Esophagus squamous epithelium (tissue), 5 donors: ENCODE measurements at regions not wholly inside any gene's neighbourhood (a gene's known extent, or its start where the extent isn't known, plus 50 kb on each side); places are given as distances from the start of the nearest gene placed in this dataset.

Experiments
- DNase-seq: peaks from one replicate; lab custom pipeline; 2025; lab: John Stamatoyannopoulos, UW
- H3K27ac ChIP-seq, 4 donors: fragments of 200-600 bp; sonication (generic); one replicate each; pipeline ENCODE4 v1.5.1; 2016 to 2019; ENCODE audit warnings: mild to moderate bottlenecking in 1 of 4
- H3K27me3 ChIP-seq, 4 donors: fragments of 200-600 bp; sonication (generic); 1 replicate in 3 of 4; 2 replicates in 1 of 4; pipeline versions ENCODE4 v1.5.1 to v1.6.0; 2017 to 2021; ENCODE audit warnings: antibody characterized with exemption in 1 of 4
- H3K36me3 ChIP-seq, 3 donors: fragments of 200-600 bp; sonication (generic); one replicate each; pipeline ENCODE4 v1.5.1; 2016 to 2019
- H3K4me1 ChIP-seq, 3 donors: fragments of 200-600 bp; sonication (generic); one replicate each; pipeline ENCODE4 v1.5.1; 2017 to 2019
- H3K4me3 ChIP-seq, 4 donors: fragments of 200-600 bp; sonication (generic); 1 replicate in 3 of 4; 2 replicates in 1 of 4; pipeline ENCODE4 v1.5.1; 2016 to 2019; ENCODE audit warnings: mild to moderate bottlenecking in 2 of 4, moderate library complexity in 1 of 4
- H3K9me3 ChIP-seq, 3 donors: fragments of 200-600 bp; sonication (generic); one replicate each; pipeline ENCODE4 v1.5.1; 2016 to 2019
- CTCF ChIP-seq, 6 experiments: fragments of 450-650 bp in 4 of 6; fragments of 200-600 bp in 2 of 6; sonication (generic) in 2 of 6; IDR thresholded peaks; one replicate each; pipeline ENCODE4 v1.5.1; 2016 to 2019; ENCODE audit warnings: antibody characterized with exemption in 6 of 6, mild to moderate bottlenecking in 4 of 6, moderate library complexity in 4 of 6
- POLR2A ChIP-seq, 4 donors: fragments of 450-650 bp; IDR thresholded peaks; one replicate each; pipeline ENCODE4 v1.6.1; 2017; ENCODE audit warnings: antibody characterized with exemption in 4 of 4, mild to moderate bottlenecking in 4 of 4, moderate library complexity in 3 of 4
- WGBS, 2 donors: methylation state at CpG; one replicate each; pipeline ENCODE4 v1.1.5; 2018; 5-methylcytosine and 5-hydroxymethylcytosine counted together
- intact Hi-C: fragments of 100-400 bp; cut with DNase I; formaldehyde crosslinking; loops from one replicate; pipeline ENCODE4 v1.15.0; 2022
- donor health status: DM: yes; HTN: yes; CAD: no.

GRCh38 chr12:18158774-18159557, 69.0 kb upstream of the RERGL start:
- no peaks in the 10 kb centered on the region for H3K9me3 ChIP-seq
- H3K4me3 ChIP-seq: no peak overlapping the region
- no peaks in the 10 kb centered on the region for H3K27me3 ChIP-seq
- no peak for DNase-seq
- no peak overlapping the region for H3K27ac ChIP-seq
- H3K4me1 ChIP-seq: peaks cover 0 to 10% (median 0%) of the 10 kb centered on the region in 3 donors
- intact Hi-C loops: no loop called here
- TF ChIP-seq POLR2A (IDR thresholded peaks at IDR 0.05): no peak
- peak in 3 of 6 experiments; percentile 31 to 54 (median 42) for TF ChIP-seq CTCF (IDR thresholded peaks at IDR 0.05)
- 75 to 83% methylated on average over 6 of the region's 6 CpGs for WGBS, 2 donors
- H3K36me3 ChIP-seq: no peaks in the 10 kb centered on the region

GRCh38 chr12:18153826-18154225, 63.8 kb upstream of the RERGL start:
- Histone ChIP-seq H3K27me3 (no peaks in the 10 kb centered on the region), H3K4me1 (no peaks in the 10 kb centered on the region), H3K36me3 (no peaks in the 10 kb centered on the region), H3K9me3 (no peaks in the 10 kb centered on the region), H3K27ac (no peak overlapping the region), H3K4me3 (no peak overlapping the region)
- no peak for DNase-seq
- WGBS, 2 donors: 16 to 42% methylated on average over 2 of the region's 2 CpGs
- intact Hi-C loops: no loop called here
- TF ChIP-seq CTCF (IDR thresholded peaks at IDR 0.05): no peak
- TF ChIP-seq POLR2A (IDR thresholded peaks at IDR 0.05): no peak

GRCh38 chr12:18151036-18151435, 61.0 kb upstream of the RERGL start:
- Histone ChIP-seq H3K36me3 (no peaks in the 10 kb centered on the region), H3K4me1 (no peaks in the 10 kb centered on the region), H3K9me3 (no peaks in the 10 kb centered on the region), H3K27ac (no peak overlapping the region), H3K4me3 (no peak overlapping the region), H3K27me3 (no peaks in the 10 kb centered on the region)
- 44 to 53% methylated on average over 1 of the region's 1 CpG for WGBS, 2 donors
- DNase-seq: no peak
- TF ChIP-seq POLR2A (IDR thresholded peaks at IDR 0.05) (no peak), CTCF (IDR thresholded peaks at IDR 0.05) (no peak)
- intact Hi-C loops: no loop called here

GRCh38 chr12:18148961-18149360, 59.0 kb upstream of the RERGL start:
- H3K4me3 ChIP-seq: no peak overlapping the region
- H3K4me1 ChIP-seq: no peaks in the 10 kb centered on the region
- H3K27ac ChIP-seq: no peak overlapping the region
- H3K36me3 ChIP-seq: no peaks in the 10 kb centered on the region
- TF ChIP-seq POLR2A (IDR thresholded peaks at IDR 0.05) (no peak), CTCF (IDR thresholded peaks at IDR 0.05) (no peak)
- H3K9me3 ChIP-seq: no peaks in the 10 kb centered on the region
- intact Hi-C loops: no loop called here
- no peaks in the 10 kb centered on the region for H3K27me3 ChIP-seq
- 42 to 43% methylated on average over 1 to 2 of the region's 2 CpGs for WGBS, 2 donors
- DNase-seq: no peak

GRCh38 chr12:18146363-18146762, 56.4 kb upstream of the RERGL start:
- Histone ChIP-seq H3K27me3 (no peaks in the 10 kb centered on the region), H3K27ac (no peak overlapping the region), H3K4me1 (peaks cover 0 to 8% (median 0%) of the 10 kb centered on the region in 3 donors), H3K9me3 (no peaks in the 10 kb centered on the region), H3K4me3 (no peak overlapping the region), H3K36me3 (no peaks in the 10 kb centered on the region)
- TF ChIP-seq POLR2A (IDR thresholded peaks at IDR 0.05): no peak
- TF ChIP-seq CTCF (IDR thresholded peaks at IDR 0.05): no peak
- intact Hi-C loops: no loop called here
- DNase-seq: no peak
- 30 to 35% methylated on average over 3 of the region's 3 CpGs for WGBS, 2 donors
